HepG2 (cell line): ENCODE measurements at regions not wholly inside any gene's neighbourhood (a gene's known extent, or its start where the extent isn't known, plus 50 kb on each side); places are given as distances from the start of the nearest gene placed in this dataset.

ENCODE experiments used
- ATF7 ChIP-seq, 2 experiments: fragments of 450-650 bp in 1 of 2; sonication (generic) in 1 of 2; formaldehyde crosslinking in 1 of 2; IDR thresholded peaks; 2 replicates each; pipeline versions ENCODE4 v1.4.0 to v1.6.1; 2016 to 2020; ENCODE audit warnings: antibody characterized with exemption in 1 of 2, mild to moderate bottlenecking in 1 of 2, missing genetic modification reagents in 1 of 2
- CHCHD3 ChIP-seq: sonication (generic); formaldehyde crosslinking; IDR thresholded peaks from 2 replicates; pipeline ENCODE4 v1.8.0; 2022; ENCODE audit warnings: mild to moderate bottlenecking, missing genetic modification reagents, moderate library complexity
- GZF1 ChIP-seq: sonication (generic); formaldehyde crosslinking; IDR thresholded peaks from 2 replicates; pipeline ENCODE4 v1.5.1; 2020; ENCODE audit warnings: mild to moderate bottlenecking, missing genetic modification reagents
- POLR2AphosphoS2 ChIP-seq: IDR thresholded peaks from 2 replicates; pipeline ENCODE4 v1.6.1; 2011; ENCODE audit warnings: low read depth, low read length, improper control_type of control experiment
- SNRNP70 ChIP-seq: fragments of 200-400 bp; formaldehyde crosslinking; IDR thresholded peaks from 2 replicates; pipeline ENCODE4 v1.6.1; 2017; ENCODE audit warnings: mild to moderate bottlenecking, low read depth, low read length, moderate library complexity
- ZNF274 ChIP-seq: sonication (generic); formaldehyde crosslinking; IDR thresholded peaks from 2 replicates; pipeline ENCODE4 v1.5.1; 2020; ENCODE audit warnings: mild to moderate bottlenecking, missing genetic modification reagents
- ZNF660 ChIP-seq: sonication (generic); formaldehyde crosslinking; IDR thresholded peaks from 2 replicates; pipeline ENCODE4 v1.5.1; 2020; ENCODE audit warnings: mild to moderate bottlenecking, low read depth, missing genetic modification reagents, borderline replicate concordance
- ZNF674 ChIP-seq: sonication (generic); formaldehyde crosslinking; IDR thresholded peaks from 2 replicates; pipeline ENCODE4 v1.5.0; 2020; ENCODE audit warnings: low read depth, mild to moderate bottlenecking, missing genetic modification reagents
- TF ChIP-seq, protein P1 (sequence below): sonication (generic); formaldehyde crosslinking; IDR thresholded peaks from 2 replicates; pipeline ENCODE4 v1.4.0; 2020; ENCODE audit warnings: low read depth, missing genetic modification reagents

- TF ChIP-seq SNRNP70 (no peak), ATF7 (IDR thresholded peaks at IDR 0.05) (no peak), ATF7 (CRISPR knock-in tag; IDR thresholded peaks at IDR 0.05) (no peak), POLR2AphosphoS2 (no peak), GZF1 (no peak), ZNF660 (no peak), ZNF274 (CRISPR knock-in tag) (no peak), CHCHD3 (no peak), ZNF674 (no peak)
- TF ChIP-seq, protein P1, sequence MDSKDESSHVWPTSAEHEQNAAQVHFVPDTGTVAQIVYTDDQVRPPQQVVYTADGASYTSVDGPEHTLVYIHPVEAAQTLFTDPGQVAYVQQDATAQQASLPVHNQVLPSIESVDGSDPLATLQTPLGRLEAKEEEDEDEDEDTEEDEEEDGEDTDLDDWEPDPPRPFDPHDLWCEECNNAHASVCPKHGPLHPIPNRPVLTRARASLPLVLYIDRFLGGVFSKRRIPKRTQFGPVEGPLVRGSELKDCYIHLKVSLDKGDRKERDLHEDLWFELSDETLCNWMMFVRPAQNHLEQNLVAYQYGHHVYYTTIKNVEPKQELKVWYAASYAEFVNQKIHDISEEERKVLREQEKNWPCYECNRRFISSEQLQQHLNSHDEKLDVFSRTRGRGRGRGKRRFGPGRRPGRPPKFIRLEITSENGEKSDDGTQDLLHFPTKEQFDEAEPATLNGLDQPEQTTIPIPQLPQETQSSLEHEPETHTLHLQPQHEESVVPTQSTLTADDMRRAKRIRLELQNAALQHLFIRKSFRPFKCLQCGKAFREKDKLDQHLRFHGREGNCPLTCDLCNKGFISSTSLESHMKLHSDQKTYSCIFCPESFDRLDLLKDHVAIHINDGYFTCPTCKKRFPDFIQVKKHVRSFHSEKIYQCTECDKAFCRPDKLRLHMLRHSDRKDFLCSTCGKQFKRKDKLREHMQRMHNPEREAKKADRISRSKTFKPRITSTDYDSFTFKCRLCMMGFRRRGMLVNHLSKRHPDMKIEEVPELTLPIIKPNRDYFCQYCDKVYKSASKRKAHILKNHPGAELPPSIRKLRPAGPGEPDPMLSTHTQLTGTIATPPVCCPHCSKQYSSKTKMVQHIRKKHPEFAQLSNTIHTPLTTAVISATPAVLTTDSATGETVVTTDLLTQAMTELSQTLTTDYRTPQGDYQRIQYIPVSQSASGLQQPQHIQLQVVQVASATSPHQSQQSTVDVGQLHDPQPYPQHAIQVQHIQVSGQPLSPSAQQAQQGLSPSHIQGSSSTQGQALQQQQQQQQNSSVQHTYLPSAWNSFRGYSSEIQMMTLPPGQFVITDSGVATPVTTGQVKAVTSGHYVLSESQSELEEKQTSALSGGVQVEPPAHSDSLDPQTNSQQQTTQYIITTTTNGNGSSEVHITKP (CRISPR knock-in tag) = no peak
Observed at GRCh38 chr11:109145287-109145686, 276.7 kb upstream of the C11orf87 start.
